ENCODE measurements at regions not wholly inside any gene's neighbourhood (a gene's known extent, or its start where the extent isn't known, plus 50 kb on each side); places are given as distances from the start of the nearest gene placed in this dataset.

DNA sequence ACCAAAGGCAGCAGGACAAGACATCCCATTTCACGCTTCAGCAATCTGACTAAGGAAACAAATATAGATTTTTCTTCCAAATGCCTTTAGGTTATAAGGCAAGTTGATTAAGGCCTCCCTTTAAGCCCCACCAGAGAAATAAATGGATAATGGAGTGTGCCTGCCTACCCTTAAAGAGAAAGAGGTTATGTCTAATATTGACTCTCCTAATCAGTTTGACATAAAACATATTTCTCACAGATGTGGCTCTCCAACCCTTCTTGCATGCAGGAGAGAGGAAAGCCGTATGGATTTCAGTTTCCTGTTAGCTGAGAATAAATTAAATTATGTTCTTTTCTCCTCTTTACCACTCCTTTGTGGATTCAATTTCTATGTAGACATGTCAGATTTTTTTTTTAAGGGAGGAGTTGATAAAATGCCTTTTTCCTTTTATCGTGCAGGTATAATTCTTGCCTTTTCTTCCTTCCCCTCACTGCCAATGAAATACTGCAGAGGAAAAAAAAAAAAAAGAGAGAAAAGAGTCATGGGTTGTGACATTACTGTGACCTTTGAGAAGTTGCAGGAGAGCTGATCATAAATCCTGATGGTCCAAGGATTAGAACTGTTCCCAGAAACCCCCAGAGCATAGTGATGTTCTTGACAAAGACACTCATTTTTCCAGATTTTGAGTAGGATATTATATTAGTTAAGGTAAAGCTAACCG lies 355.3 kb upstream of the SLCO3A1 start:
- Histone ChIP-seq H3K9ac (no peak overlapping the region), H3K4me1 (no peaks in the 10 kb centered on the region), H3K9me3 (replicated peaks in 1 of 11) (no peaks in the 10 kb centered on the region), H3K27ac (no peak overlapping the region), H4K20me1 (no peaks in the 10 kb centered on the region), H3K36me3 (no peaks in the 10 kb centered on the region), H3K27me3 (no peaks in the 10 kb centered on the region), H3K4me3 (no peak overlapping the region), H3K4me2 (no peak overlapping the region)
- no peak for TF ChIP-seq Cebpa-rat (IDR thresholded peaks at IDR 0.05)

DNA sequence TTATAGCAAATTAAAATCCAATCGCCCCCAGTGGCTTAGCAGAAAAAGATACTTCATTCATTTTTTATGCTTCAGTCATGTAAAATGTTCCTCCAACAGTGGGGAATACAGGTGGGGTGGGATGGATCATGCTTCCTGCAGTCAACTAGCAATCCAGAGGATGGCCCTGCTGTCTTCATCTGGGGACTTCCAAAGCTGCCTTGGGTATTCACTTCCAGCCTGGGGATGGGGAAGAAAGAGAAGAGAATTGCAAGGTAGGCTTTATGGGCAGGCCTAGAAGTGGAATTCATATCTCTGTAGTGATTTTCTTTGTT lies 354.8 kb upstream of the SLCO3A1 start:
- Histone ChIP-seq H3K9me3 (replicated peaks in 1 of 11) (no peaks in the 10 kb centered on the region), H3K4me1 (no peaks in the 10 kb centered on the region), H3K27ac (no peak overlapping the region), H3K9ac (no peak overlapping the region), H3K27me3 (no peaks in the 10 kb centered on the region), H3K4me2 (no peak overlapping the region), H3K36me3 (no peaks in the 10 kb centered on the region), H4K20me1 (no peaks in the 10 kb centered on the region), H3K4me3 (no peak overlapping the region)
- TF ChIP-seq Cebpa-rat (IDR thresholded peaks at IDR 0.05) = no peak

DNA sequence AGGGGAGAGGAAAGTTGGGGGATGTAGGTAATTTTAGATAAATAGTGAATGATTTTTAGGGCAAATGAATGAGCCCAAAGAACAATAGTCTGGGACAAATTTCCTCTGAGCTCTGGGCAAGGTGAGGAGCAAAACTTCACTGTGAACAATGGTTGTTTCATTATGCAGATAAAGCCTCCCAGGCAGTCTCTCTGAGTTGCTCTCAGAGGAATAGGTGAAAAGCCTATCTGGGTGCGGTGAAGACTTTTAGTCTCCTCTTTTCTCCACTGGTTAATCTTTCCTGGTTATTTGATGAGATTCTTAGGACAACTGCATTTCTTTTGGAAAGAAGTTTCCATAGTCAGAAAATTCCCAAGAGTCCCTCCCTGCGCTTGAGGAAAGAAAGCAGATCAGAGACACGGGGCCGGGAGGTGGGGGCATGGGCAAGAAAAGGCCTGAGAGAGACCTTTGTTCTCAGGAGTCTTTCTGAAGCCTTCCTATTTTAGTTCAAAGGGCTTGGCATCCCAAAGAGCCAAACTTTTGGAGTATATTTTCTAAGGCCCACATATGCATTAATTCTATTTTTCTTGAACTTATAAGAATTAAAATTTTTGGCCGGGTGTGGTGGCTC lies 353.6 kb upstream of the SLCO3A1 start:
- TF ChIP-seq Cebpa-rat (IDR thresholded peaks at IDR 0.05) = no peak

DNA sequence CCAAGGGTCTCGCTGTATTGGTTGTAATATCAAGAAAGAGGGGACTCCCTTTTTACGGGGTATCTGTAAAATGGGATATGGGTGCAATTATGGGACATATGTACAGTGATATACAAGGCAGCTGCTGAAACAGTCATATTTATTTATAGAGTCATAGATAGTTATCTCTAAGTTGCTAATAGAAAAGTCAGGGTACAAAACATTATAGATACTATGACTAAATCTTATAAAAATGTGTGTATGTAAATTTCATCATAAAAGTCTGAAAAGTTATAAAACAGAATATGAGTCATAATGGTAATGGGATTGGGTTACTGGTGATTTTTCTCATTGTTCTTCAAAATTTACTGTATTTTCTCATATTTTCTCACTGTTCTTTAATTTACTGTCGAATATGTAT lies 344.9 kb upstream of the SLCO3A1 start:
- H4K20me1 ChIP-seq = no peaks in the 10 kb centered on the region
- no peaks in the 10 kb centered on the region; a peak in 1 of 22 replicates for H3K9me3 ChIP-seq (replicated peaks in 1 of 11)
- H3K4me2 ChIP-seq = no peak overlapping the region
- no peak overlapping the region for H3K27ac ChIP-seq
- H3K27me3 ChIP-seq = no peaks in the 10 kb centered on the region
- H3K4me1 ChIP-seq = no peaks in the 10 kb centered on the region
- no peak overlapping the region for H3K4me3 ChIP-seq
- no peak overlapping the region for H3K9ac ChIP-seq
- no peak for TF ChIP-seq Cebpa-rat (IDR thresholded peaks at IDR 0.05)
- H3K36me3 ChIP-seq = no peaks in the 10 kb centered on the region

More for the DNA sequence above, 353.6 kb upstream of the SLCO3A1 start:
- Histone ChIP-seq H3K36me3 (no peaks in the 10 kb centered on the region), H3K27ac (no peak overlapping the region), H3K27me3 (no peaks in the 10 kb centered on the region), H4K20me1 (no peaks in the 10 kb centered on the region), H3K4me2 (no peak overlapping the region), H3K9ac (no peak overlapping the region), H3K4me3 (no peak overlapping the region), H3K9me3 (replicated peaks in 1 of 11) (no peaks in the 10 kb centered on the region), H3K4me1 (no peaks in the 10 kb centered on the region)

DNA sequence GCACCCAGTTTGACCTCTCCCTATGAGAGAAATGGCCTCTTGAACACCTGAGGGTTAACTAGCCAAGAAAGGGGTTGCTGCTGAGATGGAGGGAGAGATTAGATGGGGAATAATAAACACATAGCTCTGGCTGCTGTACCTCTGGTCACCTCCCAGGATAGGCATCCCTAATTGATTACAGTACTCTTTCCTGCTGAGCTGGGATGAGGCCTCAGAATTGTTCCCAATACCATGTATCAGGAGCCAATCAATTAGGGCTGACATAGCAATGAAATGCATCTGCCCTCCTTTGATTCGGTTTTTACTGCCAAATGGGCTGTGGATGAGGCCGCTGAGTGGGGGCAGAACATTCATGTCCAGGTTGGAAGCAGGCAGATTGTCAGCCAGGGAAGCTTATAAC lies 339.4 kb upstream of the SLCO3A1 start:
- no peaks in the 10 kb centered on the region for H3K9me3 ChIP-seq (replicated peaks in 1 of 11)
- no peaks in the 10 kb centered on the region for H4K20me1 ChIP-seq
- TF ChIP-seq Cebpa-rat (IDR thresholded peaks at IDR 0.05) = no peak
- peak overlapping the region in 1 of 11 experiments; percentile 87; a peak in 1 of 22 replicates for H3K4me2 ChIP-seq
- H3K4me1 ChIP-seq = peaks cover 28 to 44% (median 38%) of the 10 kb centered on the region in 10 experiments
- H3K4me3 ChIP-seq = no peak overlapping the region
- no peak overlapping the region for H3K27ac ChIP-seq
- no peaks in the 10 kb centered on the region for H3K27me3 ChIP-seq
- no peaks in the 10 kb centered on the region for H3K36me3 ChIP-seq
- no peak overlapping the region for H3K9ac ChIP-seq

DNA sequence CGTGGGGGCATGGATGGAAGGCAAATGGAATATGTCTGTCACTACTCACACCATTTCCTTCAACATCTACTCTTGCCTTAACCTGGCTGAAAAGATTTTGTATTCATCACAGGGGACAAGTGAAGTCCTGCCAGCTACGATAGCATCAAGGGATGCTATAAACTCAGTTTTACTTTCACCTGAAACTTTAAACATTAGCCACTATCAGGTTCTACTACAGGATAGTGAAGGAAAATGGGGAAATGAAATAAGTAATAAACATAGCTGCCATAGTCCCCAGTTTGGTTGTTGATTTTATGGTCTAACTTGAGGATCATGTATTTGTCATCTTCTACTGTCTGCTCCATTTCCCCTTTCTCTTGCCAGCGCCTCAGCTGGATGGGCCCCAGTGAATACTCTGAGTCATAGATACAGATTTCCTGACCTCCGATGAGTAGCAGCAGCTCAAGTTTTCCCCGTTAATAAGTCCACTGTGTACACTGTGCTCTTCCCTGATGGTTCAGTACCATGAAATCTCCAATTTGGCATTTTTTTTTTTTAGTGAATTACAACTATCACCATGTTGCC lies 338.2 kb upstream of the SLCO3A1 start:
- no peak for TF ChIP-seq Cebpa-rat (IDR thresholded peaks at IDR 0.05)
- Histone ChIP-seq H3K36me3 (no peaks in the 10 kb centered on the region), H3K4me1 (peaks cover 28 to 44% (median 38%) of the 10 kb centered on the region in 10 experiments), H3K4me2 (peak overlapping the region; percentile 72 to 88 (median 82)), H3K27me3 (no peaks in the 10 kb centered on the region), H3K4me3 (no peak overlapping the region), H3K9me3 (replicated peaks in 1 of 11) (no peaks in the 10 kb centered on the region), H3K9ac (no peak overlapping the region), H3K27ac (peak overlapping the region in 6 of 11 experiments; percentile 16 to 72 (median 33); a peak in 9 of 22 replicates), H4K20me1 (no peaks in the 10 kb centered on the region)

DNA sequence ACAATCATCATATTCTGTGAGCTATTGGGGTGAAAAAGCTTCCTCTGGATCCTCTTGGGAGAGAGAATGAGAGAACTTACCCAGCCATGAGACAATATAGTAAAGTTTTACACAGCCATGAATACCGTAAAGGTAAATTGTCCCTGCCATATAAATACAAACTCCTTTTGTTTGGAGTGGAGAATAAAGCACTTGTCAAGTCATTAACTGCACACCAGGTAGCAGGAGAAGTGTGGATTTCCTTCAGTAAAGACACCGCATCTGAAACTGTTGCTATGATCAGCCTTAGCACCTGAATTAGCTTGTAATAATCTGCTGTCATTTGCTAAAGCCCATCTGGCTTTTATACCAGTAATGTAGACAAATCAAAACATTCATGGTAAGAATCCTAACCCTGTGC lies 336.6 kb upstream of the SLCO3A1 start:
- Histone ChIP-seq H3K4me2 (peak overlapping the region; percentile 64 to 88 (median 82)), H3K4me1 (peaks cover 28 to 44% (median 38%) of the 10 kb centered on the region in 10 experiments), H4K20me1 (no peaks in the 10 kb centered on the region), H3K4me3 (peak overlapping the region in 3 of 10 experiments; percentile 18 to 31 (median 19); a peak in 5 of 20 replicates), H3K9me3 (replicated peaks in 1 of 11) (no peaks in the 10 kb centered on the region), H3K27ac (peak overlapping the region in 9 of 11 experiments; percentile 14 to 68 (median 60); a peak in 17 of 22 replicates), H3K36me3 (no peaks in the 10 kb centered on the region), H3K27me3 (no peaks in the 10 kb centered on the region), H3K9ac (peak overlapping the region in 6 of 11 experiments; percentile 6 to 40 (median 20); a peak in 5 of 22 replicates)
- TF ChIP-seq Cebpa-rat (IDR thresholded peaks at IDR 0.05) = no peak

DNA sequence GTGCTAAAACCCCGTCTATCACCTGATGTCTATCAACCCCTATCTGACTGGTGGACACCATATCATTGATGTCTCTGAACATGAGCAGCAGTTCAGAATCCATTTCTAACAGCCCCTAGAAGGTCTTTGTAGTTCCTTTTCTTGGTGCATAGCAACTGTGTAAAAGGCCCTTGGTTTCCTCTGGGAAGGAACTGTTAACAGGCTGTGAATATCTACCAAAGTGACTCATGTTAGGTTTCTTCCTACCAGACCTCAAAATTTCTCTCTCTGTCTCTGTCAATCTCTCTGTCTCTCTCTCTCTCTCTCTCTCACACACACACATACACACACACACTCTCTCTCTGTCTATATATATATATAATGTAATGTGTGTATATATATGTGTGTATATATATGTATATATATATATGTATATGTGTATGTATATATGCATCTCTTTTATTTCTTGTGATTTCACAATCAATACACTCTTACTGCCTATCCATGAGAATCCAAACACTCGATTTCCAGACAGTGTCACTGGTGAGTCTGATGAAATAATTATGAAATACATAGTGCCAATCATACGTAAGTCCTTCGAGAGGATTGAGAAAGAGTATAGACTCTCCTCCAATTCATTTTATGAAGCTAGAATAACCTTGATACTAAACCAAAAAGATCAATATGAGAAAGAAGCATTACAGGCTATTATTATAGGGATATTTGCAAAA lies 335.9 kb upstream of the SLCO3A1 start:
- no peaks in the 10 kb centered on the region for H3K9me3 ChIP-seq (replicated peaks in 1 of 11)
- H3K4me3 ChIP-seq = peak overlapping the region in 3 of 10 experiments; percentile 11 to 31 (median 19); a peak in 4 of 20 replicates
- H4K20me1 ChIP-seq = no peaks in the 10 kb centered on the region
- H3K4me1 ChIP-seq = peaks cover 28 to 44% (median 38%) of the 10 kb centered on the region in 10 experiments
- peak in 2 of 11 experiments; percentile 46 to 58; a peak in 3 of 22 replicates for TF ChIP-seq Cebpa-rat (IDR thresholded peaks at IDR 0.05)
- no peaks in the 10 kb centered on the region for H3K27me3 ChIP-seq
- peak overlapping the region; percentile 64 to 88 (median 82) for H3K4me2 ChIP-seq
- peak overlapping the region in 3 of 11 experiments; percentile 6 to 40 (median 38); a peak in 4 of 22 replicates for H3K9ac ChIP-seq
- H3K36me3 ChIP-seq = no peaks in the 10 kb centered on the region
- peak overlapping the region in 9 of 11 experiments; percentile 14 to 68 (median 60); a peak in 18 of 22 replicates for H3K27ac ChIP-seq

DNA sequence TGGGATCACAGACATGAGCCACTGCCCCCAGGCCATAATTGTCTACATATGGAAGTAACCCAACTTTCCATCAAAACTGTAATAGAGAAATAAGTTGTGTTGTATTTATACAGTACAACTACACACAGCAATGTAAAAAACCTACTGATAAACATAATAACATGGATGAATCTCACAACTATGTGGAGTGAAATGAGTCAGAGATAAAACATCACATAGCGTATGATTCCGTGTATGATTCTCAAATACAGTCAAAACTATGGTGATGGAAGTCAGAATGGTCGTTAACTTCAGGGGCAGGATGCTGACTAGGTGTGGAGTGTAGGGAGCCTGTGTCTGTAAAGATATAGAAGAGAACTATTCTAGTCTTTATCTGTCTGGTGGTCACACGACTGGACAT lies 332.7 kb upstream of the SLCO3A1 start:
- Histone ChIP-seq H4K20me1 (no peaks in the 10 kb centered on the region), H3K36me3 (no peaks in the 10 kb centered on the region)
- no peak for TF ChIP-seq Cebpa-rat (IDR thresholded peaks at IDR 0.05)

More for the DNA sequence above, 332.7 kb upstream of the SLCO3A1 start:
- Histone ChIP-seq H3K27ac (no peak overlapping the region), H3K4me2 (no peak overlapping the region), H3K9me3 (replicated peaks in 1 of 11) (no peaks in the 10 kb centered on the region), H3K4me1 (peaks cover 17 to 28% (median 26%) of the 10 kb centered on the region in 10 experiments), H3K4me3 (no peak overlapping the region), H3K27me3 (no peaks in the 10 kb centered on the region), H3K9ac (no peak overlapping the region)
